NCI-H526 treated with DMSO at 0.1 percent for 48 hours (cell line): ENCODE measurements at regions not wholly inside any gene's neighbourhood (a gene's known extent, or its start where the extent isn't known, plus 50 kb on each side); places are given as distances from the start of the nearest gene placed in this dataset.

ENCODE experiments used
- DNase-seq: peaks from one replicate; lab custom pipeline; 2025; lab: John Stamatoyannopoulos, UW

DNA sequence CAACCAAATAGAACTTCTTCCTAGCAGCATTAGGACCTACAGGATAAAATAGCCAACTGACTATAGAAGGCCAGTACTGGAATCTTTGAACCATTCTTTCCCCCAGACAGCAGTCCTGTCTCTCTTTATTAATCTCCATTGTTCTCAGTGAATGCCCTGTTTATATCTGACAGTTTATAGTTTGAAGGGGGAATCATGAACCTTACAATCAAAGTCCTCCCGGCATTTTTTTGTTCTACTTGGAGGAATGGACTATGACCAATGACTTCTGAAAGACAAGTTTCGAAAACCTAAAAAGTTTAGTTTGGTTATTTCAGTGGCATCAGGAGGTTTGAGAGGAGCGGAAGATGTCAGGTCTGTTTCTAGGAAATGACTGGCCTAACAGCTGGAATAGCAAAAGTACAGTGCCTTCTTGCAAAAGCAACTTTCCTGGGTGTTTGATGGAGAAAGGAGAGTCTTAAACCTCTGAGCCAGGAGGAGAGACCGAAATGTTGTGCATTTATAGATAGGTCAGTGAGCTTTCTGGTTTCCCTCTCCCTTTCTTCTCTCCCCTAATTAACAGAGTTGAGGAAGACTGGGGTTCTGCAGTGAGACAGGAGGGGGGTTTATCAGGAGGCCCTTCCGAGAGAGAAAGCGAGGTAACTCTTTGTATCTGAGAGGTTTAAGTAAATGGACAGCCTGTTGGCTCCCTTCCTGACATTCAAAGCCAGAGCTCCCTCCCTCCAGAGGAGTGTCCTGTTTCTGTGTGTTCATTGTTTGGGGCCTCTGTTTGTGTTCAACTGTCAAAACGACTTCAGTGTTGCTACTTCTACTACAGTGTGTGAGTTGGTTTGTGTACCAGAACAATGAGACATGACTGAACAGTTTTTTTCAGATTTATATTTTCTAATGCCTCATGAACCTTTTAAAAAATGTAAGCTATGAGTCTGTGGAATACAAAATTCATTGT lies 383.0 kb upstream of the RARB start:
- DNase-seq, result peak; percentile 46

- DNase-seq, result no peak
Observed at GRCh38 chr3:25046911-25047771, 380.9 kb upstream of the RARB start.

DNA sequence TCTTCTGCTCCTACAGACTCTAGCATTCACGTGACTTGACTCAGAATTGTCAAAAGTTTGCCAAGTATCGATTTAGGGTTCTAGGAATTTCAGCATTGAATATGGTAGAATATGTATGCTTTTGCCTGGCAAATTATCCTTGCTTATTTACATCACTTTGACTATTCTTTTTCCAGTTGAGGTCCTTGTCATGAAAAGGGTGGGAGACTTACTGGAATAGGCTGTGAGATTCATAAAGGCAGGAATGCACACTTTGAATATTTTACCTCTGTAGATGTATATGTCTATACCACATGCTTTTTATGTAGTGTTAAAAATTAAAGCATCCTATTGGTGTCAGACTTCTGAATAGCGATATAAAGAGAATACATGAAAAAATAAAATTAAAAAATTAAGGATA lies 378.8 kb upstream of the RARB start:
- DNase-seq, result no peak

GRCh38 chr3:25053360-25053759 lies 374.7 kb upstream of the RARB start:
- no peak for DNase-seq

DNA sequence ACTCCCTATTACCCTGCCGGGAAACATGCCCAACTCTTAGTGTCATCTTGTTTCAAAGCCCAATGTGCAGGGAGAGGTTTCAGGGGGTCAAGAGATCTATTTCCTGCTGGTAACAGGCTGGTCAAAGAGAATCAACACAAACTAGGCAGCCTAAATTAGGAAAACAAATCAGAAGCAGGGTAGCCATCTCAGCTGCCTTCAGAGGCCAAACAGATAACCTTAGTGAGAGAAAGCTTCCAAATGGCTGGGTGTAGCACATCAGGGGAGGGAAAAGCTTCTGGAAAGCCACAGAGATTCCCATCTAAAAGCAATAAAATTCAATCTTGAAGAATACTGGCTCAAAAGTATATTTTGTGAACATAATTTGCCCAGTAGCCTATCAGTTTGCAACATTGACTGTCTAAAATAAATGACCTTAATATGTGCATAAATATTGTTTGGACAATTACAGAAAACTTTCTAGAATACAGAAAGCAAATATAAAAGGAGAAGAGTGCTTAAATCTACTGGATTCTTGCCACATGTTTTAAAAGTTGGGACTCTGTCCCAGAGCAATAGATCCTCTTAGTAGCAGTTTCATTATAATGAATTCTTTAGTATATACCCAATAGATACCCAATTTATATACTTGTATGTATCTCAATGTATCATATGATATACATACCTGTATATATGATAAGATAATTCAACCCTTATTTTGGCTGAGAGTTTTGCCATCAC lies 371.9 kb upstream of the RARB start:
- DNase-seq, result no peak

DNA sequence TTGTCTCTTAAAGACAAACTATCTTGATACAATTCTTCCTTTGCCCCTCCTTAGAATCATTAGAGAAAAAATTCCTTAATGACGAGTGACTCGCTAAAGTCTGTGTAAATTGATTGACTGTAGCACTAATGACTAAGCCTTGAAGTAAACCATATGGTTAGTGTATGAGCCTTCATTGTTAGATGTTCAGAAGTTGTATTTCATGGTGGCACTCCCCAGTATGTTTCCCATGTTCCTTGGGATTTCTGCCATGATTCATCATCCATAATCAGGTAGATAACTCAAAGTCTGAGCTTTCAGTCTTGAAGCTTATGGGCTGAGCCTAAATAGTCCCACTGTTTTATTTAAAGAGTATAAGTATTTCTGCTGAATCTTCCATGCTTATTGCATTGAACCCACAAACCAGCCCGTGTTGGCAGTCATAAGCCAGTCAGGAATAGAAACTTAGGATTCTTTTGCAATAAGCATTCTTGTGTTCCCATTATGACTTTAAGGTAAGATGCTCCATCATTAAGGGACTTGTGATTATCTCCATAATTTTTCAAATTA lies 371.2 kb upstream of the RARB start:
- no peak for DNase-seq

DNA sequence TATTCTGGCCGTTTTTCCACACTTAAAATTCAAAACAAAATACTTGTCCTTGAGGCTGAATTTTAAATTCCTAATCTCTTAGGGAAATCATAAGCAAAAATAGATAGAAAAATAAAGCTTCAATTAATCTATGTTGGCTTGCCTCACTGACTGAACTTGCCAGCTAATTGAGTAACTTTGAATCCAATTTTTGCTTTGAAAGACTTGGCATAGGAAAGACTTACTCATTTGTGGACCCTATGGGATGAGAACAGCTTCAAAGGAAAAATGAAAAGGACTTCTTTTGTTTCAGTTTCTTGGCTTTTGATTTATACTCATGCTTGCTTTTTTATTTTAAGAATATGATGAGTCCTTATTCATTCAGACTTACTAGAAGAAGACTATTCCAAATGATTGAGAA lies 370.7 kb upstream of the RARB start:
- no peak for DNase-seq

DNA sequence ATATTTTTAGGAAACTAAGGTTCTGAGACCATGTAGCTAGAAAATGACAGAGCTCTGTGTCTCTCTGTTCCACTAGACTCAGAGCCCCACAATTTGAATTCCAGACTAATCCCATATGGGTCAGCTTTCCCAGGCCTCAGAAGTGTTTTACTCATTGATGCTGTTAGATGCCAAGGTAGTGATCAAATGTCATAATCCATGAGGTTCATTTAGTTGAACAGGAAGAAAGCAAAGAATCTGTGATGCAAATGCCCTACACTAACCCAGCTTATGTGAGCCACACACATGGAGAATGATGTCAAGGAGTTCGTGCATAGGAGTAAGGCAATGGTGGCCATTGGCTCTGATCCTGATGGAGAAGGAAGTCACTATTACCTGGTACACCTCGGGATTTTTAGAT lies 363.4 kb upstream of the RARB start:
- no peak for DNase-seq

DNA sequence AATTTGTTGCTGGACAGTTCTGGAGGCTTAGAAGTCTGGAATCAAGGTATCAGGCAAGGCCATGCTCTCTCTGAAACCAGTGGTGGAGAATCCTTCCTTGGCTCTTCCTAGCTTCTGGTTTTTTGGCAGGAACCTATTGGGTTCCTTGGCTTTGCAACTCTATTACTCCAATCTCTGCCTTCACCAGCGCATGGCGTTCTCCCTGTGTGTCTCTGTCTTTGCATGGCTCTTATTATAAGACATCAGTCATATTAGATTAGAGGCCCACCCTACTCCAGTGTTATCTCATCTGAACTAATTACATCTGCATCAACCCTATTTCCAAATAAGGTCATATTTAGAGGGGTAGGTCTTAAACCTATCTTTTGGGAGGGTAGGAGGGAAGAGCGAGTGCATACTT lies 358.1 kb upstream of the RARB start:
- DNase-seq, result no peak

DNA sequence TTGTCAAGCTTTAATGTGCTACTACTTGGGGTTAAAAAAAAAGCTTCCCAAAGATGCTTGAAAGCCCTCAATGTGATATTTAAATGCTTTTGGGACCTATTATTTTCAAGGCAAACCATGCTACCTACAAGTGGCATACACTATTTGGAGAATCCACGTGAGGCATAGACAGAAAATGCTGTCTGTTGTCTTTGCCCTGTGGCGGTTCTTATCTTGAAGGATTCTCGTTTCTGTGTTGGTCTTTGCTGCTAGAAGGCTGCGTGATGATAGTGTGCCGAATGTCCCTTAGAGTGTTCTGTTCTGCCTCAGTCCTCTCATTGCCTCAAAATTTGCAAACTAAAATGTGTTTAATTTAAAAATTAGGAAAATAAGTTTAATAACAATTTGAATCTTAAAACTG lies 356.2 kb upstream of the RARB start:
- DNase-seq, result no peak

- DNase-seq, result no peak
Observed at GRCh38 chr3:25073423-25073822, 354.6 kb upstream of the RARB start.

GRCh38 chr3:25074149-25074548 lies 353.9 kb upstream of the RARB start:
- no peak for DNase-seq

GRCh38 chr3:25080461-25080860 lies 347.6 kb upstream of the RARB start:
- DNase-seq, result no peak

DNA sequence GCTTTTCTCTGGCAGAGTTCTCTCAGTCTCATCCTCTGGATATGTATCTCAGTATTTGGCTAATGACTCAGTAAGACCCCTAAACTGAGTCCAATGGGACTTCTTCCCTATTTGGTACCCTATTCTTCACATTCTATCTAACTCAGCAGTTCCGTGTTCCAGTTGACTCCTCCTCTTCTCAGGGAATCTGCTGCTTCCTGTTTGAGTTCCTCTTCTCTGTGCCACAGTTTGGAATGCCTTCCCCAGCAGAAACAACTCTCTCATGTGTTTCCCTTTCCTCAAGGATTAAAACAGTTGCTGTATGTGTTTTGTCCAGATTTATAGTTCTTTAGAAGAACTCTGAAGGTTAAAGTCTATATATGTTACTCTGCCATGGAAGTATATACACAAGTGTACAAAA lies 344.0 kb upstream of the RARB start:
- DNase-seq, result no peak

DNA sequence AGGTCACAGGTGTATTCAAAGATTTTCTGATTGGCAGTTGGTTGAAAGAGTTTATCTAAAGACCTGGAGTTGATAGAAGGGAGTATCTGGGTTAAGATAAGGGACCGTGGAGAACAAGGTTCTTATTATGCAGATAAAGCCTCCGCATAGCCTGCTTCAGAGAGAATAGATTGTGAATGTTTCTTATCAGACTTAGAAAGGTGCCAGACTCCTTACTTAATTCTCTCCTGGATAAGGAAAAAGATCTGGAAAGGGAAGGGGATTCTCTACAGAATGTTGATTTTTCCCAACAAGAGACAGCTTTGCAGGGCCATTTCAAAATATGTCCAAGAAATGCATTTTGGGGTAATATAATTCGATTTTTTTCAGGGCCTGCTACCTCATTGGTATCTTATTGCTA lies 341.3 kb upstream of the RARB start:
- no peak for DNase-seq

DNA sequence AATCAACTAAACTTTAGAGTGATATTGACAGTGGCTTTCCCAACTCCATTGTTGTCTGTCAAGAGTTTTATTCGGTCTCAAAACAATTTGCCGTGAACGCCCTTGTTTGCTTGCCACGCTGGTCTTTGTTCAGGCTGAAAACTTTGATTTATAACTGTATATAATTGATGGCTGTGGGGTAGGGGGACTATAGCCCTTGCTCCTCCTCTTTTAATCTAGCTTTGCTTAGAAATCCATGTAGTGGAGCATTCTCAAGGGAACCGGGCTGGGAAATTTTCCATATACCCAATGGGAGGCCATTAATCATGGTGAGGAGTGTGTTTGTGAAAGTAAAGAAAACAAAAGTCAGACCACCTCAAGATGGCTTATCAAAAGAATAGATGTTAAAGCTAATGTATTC lies 339.8 kb upstream of the RARB start:
- DNase-seq, result no peak

- no peak for DNase-seq
Observed at GRCh38 chr3:25090698-25091453, 337.2 kb upstream of the RARB start.

- DNase-seq, result no peak
Observed at GRCh38 chr3:25091934-25092333, 336.1 kb upstream of the RARB start.

GRCh38 chr3:25094932-25095685 lies 333.0 kb upstream of the RARB start:
- DNase-seq, result no peak

GRCh38 chr3:25096536-25096935 lies 331.5 kb upstream of the RARB start:
- DNase-seq, result no peak

DNA sequence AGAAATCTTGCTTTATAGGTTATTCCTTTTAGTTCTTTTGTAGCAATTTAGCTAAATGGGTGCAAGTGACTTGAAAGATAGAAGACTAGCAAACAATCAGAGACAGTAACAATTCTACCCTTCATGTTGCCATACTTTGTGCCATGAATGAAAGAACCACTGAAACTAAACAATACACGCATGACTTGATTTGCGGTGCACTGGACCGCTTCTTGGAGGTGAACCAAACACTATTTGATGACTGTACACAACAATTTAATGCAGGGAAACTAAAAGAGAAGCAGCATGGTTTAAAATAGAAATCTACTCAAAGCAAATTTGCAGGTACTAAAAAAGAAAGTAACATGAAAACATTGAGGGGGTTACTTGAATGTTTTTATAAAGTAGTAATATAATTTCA lies 331.0 kb upstream of the RARB start:
- DNase-seq, result no peak
